ENCODE measurements at regions not wholly inside any gene's neighbourhood (a gene's known extent, or its start where the extent isn't known, plus 50 kb on each side); places are given as distances from the start of the nearest gene placed in this dataset.

DNA sequence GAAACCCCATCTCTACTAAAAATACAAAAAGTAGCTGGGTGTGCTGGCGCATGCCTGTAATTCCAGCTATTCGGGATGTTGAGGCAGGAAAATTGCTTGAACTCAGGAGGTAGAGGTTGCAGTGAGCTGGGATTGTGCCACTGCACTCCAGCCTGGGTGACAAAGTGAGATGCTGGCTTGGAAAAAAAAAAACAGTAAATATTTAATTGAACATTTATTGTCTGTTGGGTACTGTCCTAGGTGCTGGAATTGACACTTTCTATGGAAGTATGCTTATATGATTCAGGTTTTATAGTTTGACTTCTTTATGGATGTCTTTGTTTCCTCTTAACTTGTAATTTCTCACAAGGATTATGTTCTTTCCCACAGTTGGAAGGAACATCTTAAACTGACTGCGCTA lies 633.1 kb upstream of the SETBP1 start:
- WGBS = 99% methylated on average over 3 of the region's 3 CpGs
- H3K27me3 ChIP-seq = no peaks in the 10 kb centered on the region
- TF ChIP-seq POLR2A (IDR thresholded peaks at IDR 0.05) (no peak), POLR2AphosphoS5 (IDR thresholded peaks at IDR 0.05) (no peak), EP300 (IDR thresholded peaks at IDR 0.05) (no peak)
- TF ChIP-seq, protein P1, sequence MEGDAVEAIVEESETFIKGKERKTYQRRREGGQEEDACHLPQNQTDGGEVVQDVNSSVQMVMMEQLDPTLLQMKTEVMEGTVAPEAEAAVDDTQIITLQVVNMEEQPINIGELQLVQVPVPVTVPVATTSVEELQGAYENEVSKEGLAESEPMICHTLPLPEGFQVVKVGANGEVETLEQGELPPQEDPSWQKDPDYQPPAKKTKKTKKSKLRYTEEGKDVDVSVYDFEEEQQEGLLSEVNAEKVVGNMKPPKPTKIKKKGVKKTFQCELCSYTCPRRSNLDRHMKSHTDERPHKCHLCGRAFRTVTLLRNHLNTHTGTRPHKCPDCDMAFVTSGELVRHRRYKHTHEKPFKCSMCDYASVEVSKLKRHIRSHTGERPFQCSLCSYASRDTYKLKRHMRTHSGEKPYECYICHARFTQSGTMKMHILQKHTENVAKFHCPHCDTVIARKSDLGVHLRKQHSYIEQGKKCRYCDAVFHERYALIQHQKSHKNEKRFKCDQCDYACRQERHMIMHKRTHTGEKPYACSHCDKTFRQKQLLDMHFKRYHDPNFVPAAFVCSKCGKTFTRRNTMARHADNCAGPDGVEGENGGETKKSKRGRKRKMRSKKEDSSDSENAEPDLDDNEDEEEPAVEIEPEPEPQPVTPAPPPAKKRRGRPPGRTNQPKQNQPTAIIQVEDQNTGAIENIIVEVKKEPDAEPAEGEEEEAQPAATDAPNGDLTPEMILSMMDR (IDR thresholded peaks at IDR 0.05) = no peak
- no peak overlapping the region for H3K4me3 ChIP-seq
- H3K9me3 ChIP-seq = no peaks in the 10 kb centered on the region
- no peaks in the 10 kb centered on the region for H3K4me1 ChIP-seq
- no peaks in the 10 kb centered on the region for H3K36me3 ChIP-seq
- DNase-seq (ENCODE audit: low spot score in 2 of 2) = no peak
- no peak overlapping the region for H3K27ac ChIP-seq

- DNase-seq (ENCODE audit: low spot score in 2 of 2) = no peak
- no peak for TF ChIP-seq EP300 (IDR thresholded peaks at IDR 0.05)
- TF ChIP-seq, protein P1 (IDR thresholded peaks at IDR 0.05) = no peak
- no peak for TF ChIP-seq POLR2AphosphoS5 (IDR thresholded peaks at IDR 0.05)
- TF ChIP-seq POLR2A (IDR thresholded peaks at IDR 0.05) = no peak
- no peak overlapping the region for H3K4me3 ChIP-seq
- H3K9me3 ChIP-seq = no peaks in the 10 kb centered on the region
- H3K36me3 ChIP-seq = no peaks in the 10 kb centered on the region
- no peak overlapping the region for H3K27ac ChIP-seq
- WGBS = 80% methylated on average over 3 of the region's 3 CpGs
- H3K4me1 ChIP-seq = no peaks in the 10 kb centered on the region
- H3K27me3 ChIP-seq = no peaks in the 10 kb centered on the region
These were observed 632.3 kb upstream of the SETBP1 start for GRCh38 chr18:44048435-44048834.

GRCh38 chr18:44048846-44049245 lies 631.8 kb upstream of the SETBP1 start:
- 75% methylated on average over 2 of the region's 2 CpGs for WGBS

GRCh38 chr18:44051026-44051425 lies 629.7 kb upstream of the SETBP1 start:
- WGBS = 48% methylated on average over 1 of the region's 1 CpG
- Histone ChIP-seq H3K36me3 (no peaks in the 10 kb centered on the region), H3K4me3 (no peak overlapping the region), H3K4me1 (no peaks in the 10 kb centered on the region), H3K27ac (no peak overlapping the region), H3K9me3 (no peaks in the 10 kb centered on the region), H3K27me3 (no peaks in the 10 kb centered on the region)
- no peak for TF ChIP-seq EP300 (IDR thresholded peaks at IDR 0.05)
- TF ChIP-seq, protein P1 (IDR thresholded peaks at IDR 0.05) = no peak
- TF ChIP-seq POLR2AphosphoS5 (IDR thresholded peaks at IDR 0.05) = no peak
- no peak for TF ChIP-seq POLR2A (IDR thresholded peaks at IDR 0.05)
- no peak for DNase-seq (ENCODE audit: low spot score in 2 of 2)

More at GRCh38 chr18:44048846-44049245, 631.8 kb upstream of the SETBP1 start:
- no peak overlapping the region for H3K27ac ChIP-seq
- DNase-seq (ENCODE audit: low spot score in 2 of 2) = no peak
- H3K4me3 ChIP-seq = no peak overlapping the region
- H3K36me3 ChIP-seq = no peaks in the 10 kb centered on the region
- no peaks in the 10 kb centered on the region for H3K4me1 ChIP-seq
- TF ChIP-seq EP300 (IDR thresholded peaks at IDR 0.05) (no peak), POLR2A (IDR thresholded peaks at IDR 0.05) (no peak), POLR2AphosphoS5 (IDR thresholded peaks at IDR 0.05) (no peak)
- TF ChIP-seq, protein P1 (IDR thresholded peaks at IDR 0.05) = no peak
- no peaks in the 10 kb centered on the region for H3K9me3 ChIP-seq
- H3K27me3 ChIP-seq = no peaks in the 10 kb centered on the region

GRCh38 chr18:44054514-44054913 lies 626.2 kb upstream of the SETBP1 start:
- Histone ChIP-seq H3K36me3 (no peaks in the 10 kb centered on the region), H3K9me3 (no peaks in the 10 kb centered on the region), H3K4me1 (no peaks in the 10 kb centered on the region), H3K27ac (no peak overlapping the region), H3K27me3 (no peaks in the 10 kb centered on the region), H3K4me3 (no peak overlapping the region)
- 46% methylated on average over 1 of the region's 1 CpG for WGBS
- no peak for DNase-seq (ENCODE audit: low spot score in 2 of 2)
- TF ChIP-seq POLR2AphosphoS5 (IDR thresholded peaks at IDR 0.05) (no peak), POLR2A (IDR thresholded peaks at IDR 0.05) (no peak), EP300 (IDR thresholded peaks at IDR 0.05) (no peak)
- TF ChIP-seq, protein P1 (IDR thresholded peaks at IDR 0.05) = no peak

All from suprapubic skin (tissue), 4 donors.